Mucosa of descending colon (tissue), 3 donors: ENCODE measurements at regions not wholly inside any gene's neighbourhood (a gene's known extent, or its start where the extent isn't known, plus 50 kb on each side); places are given as distances from the start of the nearest gene placed in this dataset.

ENCODE experiments used
- ATAC-seq: fragments of 200-7000 bp; cut with Tn5 transposase; one replicate; pipeline ENCODE4 v1.9.1; 2020; ENCODE audit warnings: mild to moderate bottlenecking, moderate library complexity
- DNase-seq, 3 donors: peaks; one replicate each; pipeline ENCODE4 v3.0.0-alpha.2; 2020
- H3K36me3 ChIP-seq: fragments of 200-600 bp; one replicate; pipeline ENCODE4 v1.8.0; 2021; ENCODE audit warnings: low read depth, mild to moderate bottlenecking
- H3K4me1 ChIP-seq: fragments of 200-600 bp; one replicate; pipeline ENCODE4 v1.8.0; 2021; ENCODE audit warnings: low read depth, mild to moderate bottlenecking
- H3K4me3 ChIP-seq: fragments of 200-600 bp; one replicate; pipeline ENCODE4 v1.8.0; 2021; ENCODE audit warnings: mild to moderate bottlenecking
- H3K9me3 ChIP-seq: fragments of 200-600 bp; one replicate; pipeline ENCODE4 v1.8.0; 2021; ENCODE audit warnings: mild to moderate bottlenecking
- CTCF ChIP-seq: fragments of 200-600 bp; IDR thresholded peaks from one replicate; pipeline ENCODE4 v1.8.0; 2022; ENCODE audit warnings: antibody characterized with exemption, mild to moderate bottlenecking
- intact Hi-C, 2 donors: fragments of 100-400 bp; cut with DNase I in 1 of 2; cut with micrococcal nuclease in 1 of 2; formaldehyde crosslinking; loops; one replicate each; pipeline versions ENCODE4 v1.11.0 to v1.11.1; 2022; cut with DNase I, micrococcal nuclease
- donor health status: DM: no; HTN: no; CAD: no; lungs with moderate emphysema.
- donor health status: DM: no; HTN: no; CAD: no.
- donor health status: DM: no; HTN: yes; CAD: no.

GRCh38 chr19:29323440-29324290, 110.7 kb upstream of the UQCRFS1 start:
- intact Hi-C loops: no loop called here
- Histone ChIP-seq H3K9me3 (no peaks in the 10 kb centered on the region), H3K4me1 (no peaks in the 10 kb centered on the region), H3K36me3 (no peaks in the 10 kb centered on the region), H3K4me3 (no peak overlapping the region)
- DNase-seq (no peak), ATAC-seq (no peak)
- TF ChIP-seq CTCF: no peak

GRCh38 chr19:29324291-29324680, 111.3 kb upstream of the UQCRFS1 start:
- no peak for TF ChIP-seq CTCF
- intact Hi-C loops: no loop called here
- ATAC-seq (no peak), DNase-seq (no peak)
- H3K9me3 ChIP-seq: no peaks in the 10 kb centered on the region
- H3K36me3 ChIP-seq: no peaks in the 10 kb centered on the region
- no peak overlapping the region for H3K4me3 ChIP-seq
- no peaks in the 10 kb centered on the region for H3K4me1 ChIP-seq

DNA sequence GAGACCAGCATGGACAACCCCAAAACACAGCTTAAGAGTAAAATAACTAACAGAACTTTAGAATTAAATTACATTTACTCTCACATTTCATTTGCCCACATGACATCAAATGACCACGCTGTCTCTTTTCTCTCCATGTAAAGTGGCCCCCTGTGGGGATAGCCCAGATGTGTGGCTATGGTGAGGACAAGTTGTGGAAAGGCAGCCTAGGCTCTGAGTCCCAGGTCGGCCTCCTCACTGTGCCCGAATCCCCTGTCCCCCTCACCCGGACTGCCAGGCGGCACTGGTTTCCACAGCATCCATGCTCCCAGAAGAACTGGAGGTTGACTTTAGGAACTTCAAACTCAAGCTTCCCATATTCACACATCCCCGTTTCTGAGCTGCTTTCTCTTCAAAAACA, 111.8 kb upstream of the UQCRFS1 start:
- no peak for TF ChIP-seq CTCF
- H3K4me3 ChIP-seq: no peak overlapping the region
- H3K4me1 ChIP-seq: no peaks in the 10 kb centered on the region
- H3K36me3 ChIP-seq: no peaks in the 10 kb centered on the region
- DNase-seq: no peak
- no peak for ATAC-seq
- no peaks in the 10 kb centered on the region for H3K9me3 ChIP-seq
- intact Hi-C loops: no loop called here

- H3K4me1 ChIP-seq: no peaks in the 10 kb centered on the region
- H3K9me3 ChIP-seq: no peaks in the 10 kb centered on the region
- H3K4me3 ChIP-seq: no peak overlapping the region
- TF ChIP-seq CTCF: no peak
- ATAC-seq: no peak
- intact Hi-C loops: no loop called here
- H3K36me3 ChIP-seq: no peaks in the 10 kb centered on the region
- no peak for DNase-seq
Measured at GRCh38 chr19:29325241-29325975, 112.5 kb upstream of the UQCRFS1 start.

DNA sequence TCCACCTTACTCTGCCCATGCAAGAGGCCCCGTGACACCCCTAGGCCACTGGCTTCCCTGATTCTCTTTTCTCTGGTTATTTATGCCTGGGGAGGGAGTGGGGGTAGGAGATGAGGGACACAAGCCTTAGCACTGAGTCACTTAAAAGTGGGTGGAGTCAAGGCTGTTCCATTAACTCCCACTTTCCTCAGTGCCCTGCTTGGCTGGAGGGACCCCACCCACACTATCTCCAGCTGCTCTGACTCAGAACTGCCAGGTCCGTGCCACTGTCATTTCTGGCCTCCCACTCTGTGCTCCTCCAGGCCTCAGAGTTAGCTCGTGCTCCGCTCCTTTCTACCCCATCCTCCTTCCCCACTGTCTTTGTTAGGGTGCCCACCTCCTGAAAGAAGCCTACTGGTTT, 113.4 kb upstream of the UQCRFS1 start:
- intact Hi-C loops: no loop called here
- ATAC-seq: no peak

More for the DNA sequence above, 113.4 kb upstream of the UQCRFS1 start:
- H3K9me3 ChIP-seq: no peaks in the 10 kb centered on the region
- DNase-seq: no peak
- H3K4me3 ChIP-seq: no peak overlapping the region
- no peaks in the 10 kb centered on the region for H3K36me3 ChIP-seq
- no peaks in the 10 kb centered on the region for H3K4me1 ChIP-seq
- TF ChIP-seq CTCF: no peak
